ENCODE measurements at regions not wholly inside any gene's neighbourhood (a gene's known extent, or its start where the extent isn't known, plus 50 kb on each side); places are given as distances from the start of the nearest gene placed in this dataset.

GRCh38 chr9:30977965-30978364 lies 1406.5 kb upstream of the ACO1 start:
- Histone ChIP-seq H3K18ac (ENCODE audit: insufficient read length, low read depth, low read length) (no peak overlapping the region), H4K20me1 (ENCODE audit: control insufficient read depth, insufficient read depth, insufficient read length) (no peaks in the 10 kb centered on the region), H4K8ac (replicated peaks; ENCODE audit: insufficient read length, low read depth, low read length) (no peak overlapping the region), H2AK5ac (ENCODE audit: insufficient read length, low read length) (no peak overlapping the region), H3K9me3 (ENCODE audit: control insufficient read depth, low read depth, low read length) (no peaks in the 10 kb centered on the region), H3K23ac (ENCODE audit: insufficient read length, low read depth, low read length) (no peak overlapping the region), H3K4me2 (ENCODE audit: insufficient read depth, insufficient read length, low read length) (no peak overlapping the region), H3K14ac (ENCODE audit: insufficient read depth, low read length) (no peak overlapping the region), H3K79me1 (ENCODE audit: insufficient read depth, low read depth, low read length, poor library complexity, severe bottlenecking) (no peaks in the 10 kb centered on the region), H3K4ac (ENCODE audit: low read depth, low read length) (no peak overlapping the region), H4K5ac (ENCODE audit: insufficient read length, low read depth, low read length) (no peak overlapping the region), H2BK20ac (ENCODE audit: low read depth, low read length, poor library complexity, severe bottlenecking) (no peak overlapping the region), H2BK120ac (ENCODE audit: low read depth, low read length, poor library complexity, severe bottlenecking) (no peak overlapping the region), H3K27ac (ENCODE audit: insufficient read length, low read depth, low read length) (no peak overlapping the region), H2BK15ac (ENCODE audit: low read depth, low read length) (no peak overlapping the region), H3K79me2 (ENCODE audit: insufficient read depth, low read length) (no peaks in the 10 kb centered on the region), H3K56ac (ENCODE audit: insufficient read length, low read depth, low read length) (no peak overlapping the region), H3K9ac (ENCODE audit: extremely low read depth, insufficient read length, low read length) (no peak overlapping the region), H2BK12ac (ENCODE audit: insufficient read length, low read depth, low read length) (no peak overlapping the region), H4K91ac (ENCODE audit: insufficient read length, low read depth, low read length) (no peak overlapping the region), H3K23me2 (ENCODE audit: insufficient read length, low read depth, low read length, poor library complexity, severe bottlenecking) (no peaks in the 10 kb centered on the region), H3K27me3 (ENCODE audit: insufficient read depth, low read length) (no peaks in the 10 kb centered on the region), H2AFZ (ENCODE audit: low read length) (no peak overlapping the region), H2BK5ac (ENCODE audit: insufficient read length, low read length) (no peak overlapping the region), H3K4me1 (ENCODE audit: insufficient read depth, low read length) (no peaks in the 10 kb centered on the region; the same call in 1 of the 2 replicates), H3T11ph (ENCODE audit: low read length) (no peak overlapping the region)
- DNase-seq, result peak; percentile 42
- Mint-ChIP-seq H3K4me1 (peaks cover 13 to 15% of the 10 kb centered on the region in 2 experiments), H3K4me3 (no peak overlapping the region), H3K36me3 (ENCODE audit: insufficient read depth in 1 of 3, low read depth in 3 of 3) (peaks cover 0 to 14% (median 3%) of the 10 kb centered on the region in 3 experiments; a peak in 4 of 7 replicates), H3K9me3 (peaks cover 0 to 5% of the 10 kb centered on the region in 2 experiments; a peak in 3 of 5 replicates), H3K27ac (peak overlapping the region in 1 of 3 experiments; percentile 46; a peak in 1 of 7 replicates), H3K27me3 (ENCODE audit: low read depth) (no peaks in the 10 kb centered on the region)
- no peak for TF ChIP-seq CTCF (conservative IDR thresholded peaks at IDR 0.05)
- WGBS (ENCODE audit: extremely low coverage, insufficient read length, low lambda C conversion rate), result no CpG with 5 or more reads among the region's 1 CpG

Data from H9 (cell line).